Stimulated activated CD4-positive, alpha-beta T cell treated with anti-CD3 and anti-CD28 coated beads, Interleukin-15, amount 100 ng/mL, for 48 hours (primary cell): ENCODE measurements at regions not wholly inside any gene's neighbourhood (a gene's known extent, or its start where the extent isn't known, plus 50 kb on each side); places are given as distances from the start of the nearest gene placed in this dataset.

Experiments used
- DNase-seq, 2 donors: peaks; one replicate each; pipeline ENCODE4 v3.0.0-alpha.2; 2020; ENCODE audit warnings: low read depth in 2 of 2

- no peak for DNase-seq
These were observed 145.6 kb downstream of the ZBTB18 start for GRCh38 chr1:244196571-244197285.

DNA sequence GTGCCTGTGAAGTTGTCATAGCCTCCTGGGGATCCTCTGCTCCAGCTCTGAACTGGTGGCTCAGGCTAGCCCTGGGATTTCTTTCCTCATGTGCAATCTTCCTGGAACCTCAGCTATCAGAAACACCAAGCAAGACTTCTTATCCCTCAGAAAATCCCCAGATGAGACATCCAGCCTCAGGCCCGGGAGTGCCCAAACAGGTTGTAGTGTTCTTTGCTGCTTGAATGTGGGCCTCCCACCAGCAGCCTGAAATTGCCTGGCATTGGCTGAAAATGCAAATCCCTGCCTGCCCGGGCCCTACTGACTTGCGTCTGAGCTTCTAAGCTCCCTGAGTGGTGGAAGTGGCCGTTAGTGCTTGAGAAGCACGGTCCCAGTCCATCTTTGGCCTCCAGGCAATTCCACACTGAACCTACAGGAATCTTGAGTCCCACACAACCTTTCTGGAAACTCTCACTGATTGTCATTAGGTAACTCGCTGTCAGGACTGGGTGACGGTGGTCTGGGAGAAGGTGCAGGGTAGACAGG, 146.8 kb downstream of the ZBTB18 start:
- DNase-seq = no peak

DNA sequence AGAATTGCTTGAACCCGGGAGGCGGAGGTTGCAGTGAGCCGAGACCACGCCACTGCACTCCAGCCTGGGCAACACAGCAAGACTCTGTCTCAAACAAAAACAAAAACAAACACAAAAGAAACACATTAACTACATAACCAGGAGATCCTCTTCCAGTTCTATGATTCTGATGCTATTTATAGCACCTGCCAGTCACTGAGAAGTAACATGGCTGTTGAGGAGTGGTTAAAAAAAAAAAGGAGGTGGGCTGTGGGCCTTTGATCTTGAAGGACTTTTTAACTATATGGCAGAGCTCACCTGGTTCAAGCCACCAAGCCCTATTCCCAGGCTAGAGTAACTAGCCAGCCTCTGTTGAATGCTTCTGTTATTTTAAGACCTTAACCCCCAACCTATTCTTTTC, 148.8 kb downstream of the ZBTB18 start:
- no peak for DNase-seq

DNA sequence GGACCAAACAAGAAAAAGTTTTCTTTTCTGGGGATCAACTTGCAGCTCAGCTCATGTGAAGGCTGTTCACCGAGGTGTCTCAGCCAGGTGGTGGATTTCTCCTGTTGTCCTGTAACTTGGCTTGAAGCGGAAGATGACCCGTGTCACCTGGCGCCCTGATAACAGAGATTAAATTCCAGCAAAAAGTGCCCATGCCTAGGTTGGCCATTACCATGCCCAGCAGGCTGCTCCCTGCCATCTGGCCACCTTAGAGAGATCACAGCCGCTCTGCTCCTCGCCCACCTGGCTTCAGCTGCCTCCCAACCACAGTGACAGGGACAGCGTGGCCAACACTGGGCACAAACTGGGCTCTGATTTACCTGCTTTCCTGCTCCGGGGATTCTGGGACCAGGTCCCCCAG, 149.5 kb downstream of the ZBTB18 start:
- no peak for DNase-seq

- no peak for DNase-seq
These were observed 150.7 kb downstream of the ZBTB18 start for GRCh38 chr1:244201750-244202149.

- DNase-seq = no peak
These were observed 152.9 kb downstream of the ZBTB18 start for GRCh38 chr1:244204004-244204403.

DNA sequence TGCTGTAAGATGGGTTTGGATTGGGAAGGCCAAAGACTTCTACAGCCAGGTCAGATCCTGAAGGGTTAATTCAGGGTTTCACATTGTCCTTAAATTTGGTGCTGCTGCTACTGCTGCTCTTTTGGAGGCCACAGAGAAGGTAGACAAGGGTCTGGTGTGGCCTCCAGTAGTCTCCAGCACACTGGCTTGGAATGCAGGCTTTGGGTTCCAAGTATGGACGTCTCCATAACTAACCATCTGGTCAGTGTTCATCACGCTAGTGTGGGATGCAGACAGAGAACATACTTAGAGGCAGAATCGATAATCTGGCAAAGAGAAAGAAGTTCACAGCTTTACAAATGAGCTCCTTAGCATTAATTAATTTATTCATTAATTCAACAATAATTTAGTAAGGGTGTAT, 154.1 kb downstream of the ZBTB18 start:
- no peak for DNase-seq

DNA sequence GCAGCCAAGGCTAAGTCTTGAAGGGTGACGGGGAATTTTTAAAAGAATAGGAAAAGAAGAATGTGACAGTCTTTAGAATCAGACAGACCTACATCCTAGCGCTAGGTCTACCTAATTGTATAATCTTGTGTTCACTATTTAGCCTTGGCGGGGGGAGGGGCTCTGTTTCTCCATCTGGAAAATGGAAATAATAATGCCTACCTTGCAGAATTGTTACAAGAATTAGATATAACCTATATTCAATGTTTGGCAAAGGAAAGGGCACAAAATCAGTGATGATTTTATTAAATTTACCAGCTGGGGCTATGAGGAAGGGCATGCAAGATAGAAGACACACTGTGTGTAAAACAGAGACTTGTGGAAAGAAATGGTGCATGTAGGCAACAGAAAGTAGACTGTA, 154.8 kb downstream of the ZBTB18 start:
- DNase-seq = no peak

DNA sequence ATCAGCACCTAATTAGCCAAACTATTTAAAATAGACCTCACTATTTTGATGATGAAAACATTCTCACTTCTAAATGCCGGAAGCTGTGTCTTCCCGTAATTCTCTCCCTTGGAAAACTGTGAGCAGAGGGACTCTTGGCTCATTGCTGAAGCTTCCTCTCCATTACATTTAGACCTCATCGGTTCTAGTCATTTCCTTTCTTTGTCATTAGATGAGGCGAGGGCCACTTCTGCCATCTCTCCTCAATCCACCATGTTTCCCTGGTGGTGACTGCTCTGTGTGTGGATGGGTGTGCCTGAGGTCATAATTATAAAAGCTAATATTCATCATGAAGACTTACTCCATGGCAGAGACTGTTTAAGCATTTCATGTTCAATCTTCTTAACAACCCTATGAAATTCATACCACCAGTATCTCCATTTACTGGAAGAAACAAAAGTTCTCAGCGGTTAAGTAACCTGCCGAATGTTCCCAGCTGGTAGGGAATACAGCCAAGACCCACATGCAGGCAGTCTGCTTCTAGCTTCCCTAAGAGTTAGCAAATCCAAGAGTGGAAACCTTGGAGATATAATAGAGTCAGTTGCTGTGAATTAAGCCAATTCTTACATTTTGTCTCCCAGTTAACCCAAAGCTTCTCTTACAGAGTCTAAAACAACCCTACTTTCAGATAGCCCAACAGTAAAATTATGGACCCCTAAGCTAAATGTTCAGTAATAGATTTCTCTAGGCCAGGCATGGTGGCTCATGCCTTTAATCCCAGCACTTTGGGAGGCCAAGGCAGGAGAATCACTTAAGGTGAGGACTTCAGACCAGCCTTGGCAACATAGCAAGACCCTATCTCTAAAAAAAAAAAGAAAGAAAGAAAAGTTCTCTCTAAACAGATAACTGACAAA, 156.2 kb downstream of the ZBTB18 start:
- DNase-seq = no peak

- DNase-seq = no peak
These were observed 156.8 kb downstream of the ZBTB18 start for GRCh38 chr1:244207935-244208244.

GRCh38 chr1:244209955-244210354, 158.9 kb downstream of the ZBTB18 start:
- DNase-seq = no peak

DNA sequence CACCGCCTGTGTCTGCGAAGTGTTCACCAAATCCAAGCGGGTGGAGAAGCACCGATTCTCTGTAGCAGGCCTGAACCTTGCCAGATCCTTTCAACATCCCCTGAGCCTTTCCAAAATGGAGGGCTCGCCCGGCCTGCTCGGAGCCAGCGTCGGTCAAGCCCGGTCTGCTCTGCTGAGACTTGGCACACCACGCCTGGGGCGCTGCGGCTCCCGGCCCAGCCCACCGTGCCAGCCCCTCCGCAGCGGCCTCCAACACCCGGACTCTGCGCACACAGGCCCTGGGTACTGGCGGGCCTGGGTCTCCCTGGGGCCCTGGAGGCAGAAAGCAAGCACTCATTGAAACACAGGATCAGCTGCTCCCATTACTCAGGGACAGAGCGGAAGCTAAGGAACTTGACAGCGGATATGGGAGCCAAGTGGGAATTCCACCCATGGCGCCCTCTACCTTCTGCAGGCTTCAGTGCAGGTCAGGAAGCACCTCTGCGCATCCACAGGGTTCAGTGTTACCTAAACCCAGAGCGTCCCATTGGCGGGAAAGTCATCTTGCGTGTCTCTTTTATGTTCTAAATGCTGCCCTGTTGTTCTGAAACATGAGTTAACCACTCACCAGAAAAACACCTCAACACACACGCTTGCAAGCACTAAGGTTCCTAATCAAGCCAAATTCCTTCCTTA, 159.9 kb downstream of the ZBTB18 start:
- DNase-seq = no peak

DNA sequence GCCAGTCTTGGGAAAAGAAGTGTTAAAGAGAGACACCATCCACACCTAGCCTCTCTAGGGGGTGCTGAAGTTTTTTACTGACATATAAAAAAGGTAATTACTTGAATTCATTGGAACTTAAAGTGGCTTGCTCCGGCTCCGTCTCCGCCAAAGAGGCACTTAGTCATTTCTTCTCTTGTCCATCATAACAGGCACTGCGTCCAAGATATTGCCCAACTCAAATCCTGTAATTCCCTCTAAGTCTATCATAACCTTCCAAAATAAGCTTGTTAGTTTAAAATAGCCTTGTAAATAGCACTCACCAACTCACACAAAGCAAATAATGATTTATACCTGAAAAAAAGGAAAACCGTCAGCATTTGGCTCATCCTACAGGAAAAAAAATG, 160.5 kb downstream of the ZBTB18 start:
- DNase-seq = no peak

DNA sequence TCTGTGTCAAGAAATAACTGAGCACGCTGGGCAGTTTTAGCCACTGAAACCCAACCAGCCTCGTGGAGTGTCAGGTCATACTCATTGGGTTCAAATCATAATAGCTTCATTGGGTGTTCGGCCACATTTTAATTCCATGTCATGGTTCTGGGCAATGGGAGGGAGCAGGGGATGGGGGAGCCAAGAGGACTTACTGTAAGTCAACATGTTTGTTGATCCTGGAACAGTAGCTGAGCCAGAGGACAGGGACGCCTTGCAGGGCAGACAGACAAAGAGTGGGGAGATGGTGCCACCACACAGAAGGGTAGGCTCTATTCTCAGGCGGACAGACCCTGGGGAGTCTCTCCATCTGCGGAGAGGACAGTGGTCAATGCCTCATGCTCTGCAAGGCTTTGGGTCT, 161.1 kb downstream of the ZBTB18 start:
- no peak for DNase-seq

DNA sequence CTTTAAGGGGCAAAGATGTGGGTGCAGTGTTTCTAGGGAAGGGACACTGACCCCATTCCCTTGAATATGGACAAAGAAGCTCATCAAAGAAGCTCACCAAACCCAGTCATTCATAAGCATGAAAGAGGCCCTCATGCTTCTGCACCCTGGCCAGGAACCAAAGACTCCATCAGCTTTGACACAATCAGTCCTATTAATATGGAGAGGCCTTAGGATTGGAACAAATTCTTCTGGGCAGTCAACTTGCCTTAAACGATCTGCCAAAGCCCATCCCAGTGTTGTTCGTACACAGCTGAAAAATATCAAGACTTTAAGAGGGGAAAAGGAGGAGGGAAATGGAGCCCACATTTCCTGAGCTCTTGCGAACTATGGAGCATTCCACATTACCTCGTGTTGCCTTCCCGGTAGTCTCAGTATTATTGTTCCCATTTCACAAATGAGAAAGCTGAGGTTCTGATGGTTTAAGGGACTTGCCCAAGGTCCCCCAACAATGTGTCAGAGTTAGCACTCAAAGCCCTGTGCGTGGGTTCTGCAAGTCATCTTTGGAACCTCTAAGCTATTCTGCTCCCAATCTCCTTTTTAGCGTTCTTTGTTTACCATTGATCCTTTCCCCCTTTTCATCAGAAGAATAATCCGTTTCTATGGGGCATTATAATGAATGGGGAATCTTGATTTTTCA, 161.9 kb downstream of the ZBTB18 start:
- DNase-seq = no peak

- no peak for DNase-seq
These were observed 163.2 kb downstream of the ZBTB18 start for GRCh38 chr1:244214009-244214967.

DNA sequence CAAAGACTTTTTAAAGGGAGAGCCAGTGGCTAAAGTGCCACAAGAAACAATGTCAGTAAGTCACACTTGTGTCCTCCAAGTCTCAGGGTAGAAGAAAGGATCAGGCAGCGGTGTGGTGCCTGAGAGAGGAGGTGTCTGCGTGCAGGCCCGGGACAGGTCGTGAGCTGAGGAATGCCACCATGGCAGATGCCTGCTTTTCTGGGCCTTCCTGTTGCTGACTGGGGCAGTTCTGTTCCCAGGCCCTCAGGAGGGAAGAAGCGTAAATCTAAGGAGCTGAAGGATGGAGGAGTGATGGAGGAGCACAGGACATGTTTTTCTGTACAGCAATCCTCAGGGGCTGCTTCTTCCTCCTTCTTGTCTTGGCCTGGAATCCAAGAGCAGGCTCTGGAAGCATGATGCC, 165.8 kb downstream of the ZBTB18 start:
- no peak for DNase-seq

GRCh38 chr1:244217711-244218110, 166.6 kb downstream of the ZBTB18 start:
- no peak for DNase-seq

GRCh38 chr1:244218220-244218619, 167.1 kb downstream of the ZBTB18 start:
- no peak for DNase-seq

GRCh38 chr1:244219149-244219548, 168.1 kb downstream of the ZBTB18 start:
- no peak for DNase-seq

GRCh38 chr1:244219802-244220201, 168.7 kb downstream of the ZBTB18 start:
- no peak for DNase-seq
